ENCODE measurements at regions not wholly inside any gene's neighbourhood (a gene's known extent, or its start where the extent isn't known, plus 50 kb on each side); places are given as distances from the start of the nearest gene placed in this dataset.

DNA sequence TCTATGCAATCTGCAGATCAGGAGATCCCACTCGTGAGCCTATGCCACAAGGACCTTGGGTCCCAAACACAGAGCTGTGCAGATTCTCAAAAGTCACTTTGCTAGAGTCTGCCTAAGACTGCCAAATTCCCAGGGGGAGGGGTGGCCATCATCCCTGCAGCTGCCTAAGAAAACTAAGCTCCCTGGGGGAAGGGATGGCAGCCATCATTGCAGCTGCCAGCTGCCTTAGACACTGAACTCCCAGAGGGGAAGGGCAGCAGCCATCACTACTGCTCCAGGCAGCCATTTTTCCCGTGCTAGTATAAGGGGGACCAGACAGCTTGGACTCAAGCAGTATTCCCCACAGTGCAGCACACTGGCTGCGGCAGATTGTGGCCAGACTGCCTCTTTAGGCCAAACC, 156.9 kb downstream of the NKX6-1 start:
- TF ChIP-seq, protein P1, sequence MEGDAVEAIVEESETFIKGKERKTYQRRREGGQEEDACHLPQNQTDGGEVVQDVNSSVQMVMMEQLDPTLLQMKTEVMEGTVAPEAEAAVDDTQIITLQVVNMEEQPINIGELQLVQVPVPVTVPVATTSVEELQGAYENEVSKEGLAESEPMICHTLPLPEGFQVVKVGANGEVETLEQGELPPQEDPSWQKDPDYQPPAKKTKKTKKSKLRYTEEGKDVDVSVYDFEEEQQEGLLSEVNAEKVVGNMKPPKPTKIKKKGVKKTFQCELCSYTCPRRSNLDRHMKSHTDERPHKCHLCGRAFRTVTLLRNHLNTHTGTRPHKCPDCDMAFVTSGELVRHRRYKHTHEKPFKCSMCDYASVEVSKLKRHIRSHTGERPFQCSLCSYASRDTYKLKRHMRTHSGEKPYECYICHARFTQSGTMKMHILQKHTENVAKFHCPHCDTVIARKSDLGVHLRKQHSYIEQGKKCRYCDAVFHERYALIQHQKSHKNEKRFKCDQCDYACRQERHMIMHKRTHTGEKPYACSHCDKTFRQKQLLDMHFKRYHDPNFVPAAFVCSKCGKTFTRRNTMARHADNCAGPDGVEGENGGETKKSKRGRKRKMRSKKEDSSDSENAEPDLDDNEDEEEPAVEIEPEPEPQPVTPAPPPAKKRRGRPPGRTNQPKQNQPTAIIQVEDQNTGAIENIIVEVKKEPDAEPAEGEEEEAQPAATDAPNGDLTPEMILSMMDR (conservative IDR thresholded peaks at IDR 0.05; ENCODE audit: low read depth, low read length) = no peak
- TF ChIP-seq EZH2 (IDR thresholded peaks at IDR 0.05; ENCODE audit: borderline replicate concordance, low read depth, low read length, poor library complexity, severe bottlenecking) = no peak
